OCI-LY7 (cell line): ENCODE measurements at regions not wholly inside any gene's neighbourhood (a gene's known extent, or its start where the extent isn't known, plus 50 kb on each side); places are given as distances from the start of the nearest gene placed in this dataset.

Source experiments
- BruUV-seq: library from RNA; stranded (reverse); fragments of 400-500 nt; replicated peaks from 2 replicates; lab custom pipeline; 2021; lab: Mats Ljungman, UMichigan
- CTCF ChIA-PET: fragments of 300-600 bp; sonication (Branson Sonifier 250); formaldehyde crosslinking; loops from one replicate; lab custom pipeline; 2022; ENCODE audit warnings: antibody characterized with exemption; ENCODE audit not compliant: unreplicated experiment; lab: Charles Lee
- POLR2A ChIA-PET: fragments of 300-600 bp; sonication (Branson Sonifier 250); formaldehyde crosslinking; loops from one replicate; lab custom pipeline; 2022; ENCODE audit warnings: antibody characterized with exemption; lab: Charles Lee
- DNase-seq: peaks from one replicate; pipeline ENCODE4 v3.0.0-alpha.2; 2015; ENCODE audit warnings: low spot score
- H2AFZ ChIP-seq: fragments of 200-600 bp; sonication (generic), shearing (Covaris generic); 2 replicates; pipeline ENCODE4 v1.6.1; 2014; ENCODE audit warnings: mild to moderate bottlenecking, antibody characterized with exemption, low read length, moderate library complexity
- H3K27ac ChIP-seq: fragments of 200-600 bp; sonication (generic); 2 replicates; pipeline ENCODE4 v1.5.1; 2014; ENCODE audit warnings: mixed run types, low read depth, mild to moderate bottlenecking, moderate library complexity, low read length, inconsistent platforms; ENCODE audit not compliant: poor library complexity, severe bottlenecking
- H3K36me3 ChIP-seq: fragments of 200-600 bp; sonication (generic); 2 replicates; pipeline ENCODE4 v1.6.1; 2014; ENCODE audit warnings: mild to moderate bottlenecking, antibody characterized with exemption, low read length, moderate library complexity, mixed read lengths; ENCODE audit not compliant: insufficient read depth
- H3K4me1 ChIP-seq: fragments of 200-600 bp; sonication (generic); 2 replicates; pipeline ENCODE4 v1.5.1; 2014; ENCODE audit warnings: mild to moderate bottlenecking, low read length; ENCODE audit not compliant: insufficient read depth, poor library complexity, severe bottlenecking
- H3K4me2 ChIP-seq: fragments of 200-600 bp; sonication (generic); 2 replicates; pipeline ENCODE4 v1.6.1; 2014; ENCODE audit warnings: mild to moderate bottlenecking, low read length
- H3K4me3 ChIP-seq: fragments of 200-600 bp; sonication (generic); 2 replicates; pipeline ENCODE4 v1.5.1; 2014; ENCODE audit warnings: mild to moderate bottlenecking, low read depth, low read length; ENCODE audit not compliant: poor library complexity, severe bottlenecking
- H3K79me2 ChIP-seq: fragments of 200-600 bp; sonication (generic); 2 replicates; pipeline ENCODE4 v1.6.1; 2016; ENCODE audit warnings: low read depth, mild to moderate bottlenecking, low read length, moderate library complexity, mixed read lengths; ENCODE audit not compliant: insufficient read depth
- H3K9me2 ChIP-seq: fragments of 200-600 bp; sonication (generic); 2 replicates; pipeline ENCODE4 v1.6.1; 2016; ENCODE audit warnings: mild to moderate bottlenecking, low read length, mixed read lengths; ENCODE audit not compliant: insufficient read depth
- H3K9me3 ChIP-seq: fragments of 200-600 bp; sonication (generic); 2 replicates; pipeline ENCODE4 v1.6.1; 2014; ENCODE audit warnings: mild to moderate bottlenecking, mixed run types, low read length, mixed read lengths
- H4K20me1 ChIP-seq: fragments of 200-600 bp; sonication (generic); 2 replicates; pipeline ENCODE4 v1.6.1; 2014; ENCODE audit warnings: mild to moderate bottlenecking, antibody characterized with exemption, low read length, moderate library complexity, mixed read lengths; ENCODE audit not compliant: insufficient read depth
- EZH2phosphoT487 ChIP-seq: fragments of 200-600 bp; sonication (generic); IDR thresholded peaks from 2 replicates; pipeline ENCODE4 v1.6.1; 2018; ENCODE audit warnings: low read depth, borderline replicate concordance, mild to moderate bottlenecking, mixed run types, antibody characterized with exemption, low read length, moderate library complexity, mixed read lengths
- intact Hi-C: fragments of 100-400 bp; cut with micrococcal nuclease; formaldehyde crosslinking; loops from one replicate; pipeline ENCODE4 v1.10.0; 2022; ENCODE audit not compliant: unreplicated experiment
- TF ChIP-seq, protein P1 (sequence below): fragments of 200-600 bp; sonication (generic); conservative IDR thresholded peaks from 2 replicates; pipeline ENCODE4 v1.5.1; 2014; ENCODE audit warnings: mild to moderate bottlenecking, antibody characterized with exemption, low read length, moderate library complexity, mixed read lengths

DNA sequence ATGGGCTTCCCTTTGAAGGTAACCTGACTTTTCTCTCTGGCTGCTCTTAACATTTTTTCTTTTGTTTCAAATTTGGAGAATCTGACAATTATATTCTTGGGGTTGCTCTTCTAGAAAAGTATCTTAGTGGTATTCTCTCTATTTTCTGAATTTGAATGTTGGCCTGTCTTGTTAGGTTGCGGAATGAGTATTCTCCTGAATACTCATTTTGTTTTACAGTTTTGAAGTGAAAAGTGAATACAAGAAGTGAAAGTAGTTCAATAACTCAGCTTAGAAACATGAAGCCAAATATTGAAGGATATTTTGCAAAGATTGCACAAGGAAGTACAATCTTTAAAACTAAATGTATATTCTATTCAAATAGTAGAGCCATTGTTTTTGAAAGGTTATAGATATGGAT is 120.2 kb upstream of the MAP3K4 start:
- H3K4me1 ChIP-seq = no peaks in the 10 kb centered on the region
- H3K9me3 ChIP-seq = no peaks in the 10 kb centered on the region
- no TSS peak for BruUV-seq
- no peak for DNase-seq
- ChIA-PET POLR2A (interaction anchor here (0.6 kb wide), 1 partner anchor 66 kb away, joined by 3 read pairs; no protein-coding TSS in a partner anchor), CTCF (no interaction called here)
- H3K9me2 ChIP-seq = no peaks in the 10 kb centered on the region
- H3K4me2 ChIP-seq = no peak overlapping the region
- no peak overlapping the region for H3K27ac ChIP-seq
- intact Hi-C loops = no loop called here
- H2AFZ ChIP-seq = no peak overlapping the region
- H4K20me1 ChIP-seq = no peaks in the 10 kb centered on the region
- H3K79me2 ChIP-seq = no peaks in the 10 kb centered on the region
- no peak overlapping the region for H3K4me3 ChIP-seq
- H3K36me3 ChIP-seq = no peaks in the 10 kb centered on the region
- TF ChIP-seq, protein P1, sequence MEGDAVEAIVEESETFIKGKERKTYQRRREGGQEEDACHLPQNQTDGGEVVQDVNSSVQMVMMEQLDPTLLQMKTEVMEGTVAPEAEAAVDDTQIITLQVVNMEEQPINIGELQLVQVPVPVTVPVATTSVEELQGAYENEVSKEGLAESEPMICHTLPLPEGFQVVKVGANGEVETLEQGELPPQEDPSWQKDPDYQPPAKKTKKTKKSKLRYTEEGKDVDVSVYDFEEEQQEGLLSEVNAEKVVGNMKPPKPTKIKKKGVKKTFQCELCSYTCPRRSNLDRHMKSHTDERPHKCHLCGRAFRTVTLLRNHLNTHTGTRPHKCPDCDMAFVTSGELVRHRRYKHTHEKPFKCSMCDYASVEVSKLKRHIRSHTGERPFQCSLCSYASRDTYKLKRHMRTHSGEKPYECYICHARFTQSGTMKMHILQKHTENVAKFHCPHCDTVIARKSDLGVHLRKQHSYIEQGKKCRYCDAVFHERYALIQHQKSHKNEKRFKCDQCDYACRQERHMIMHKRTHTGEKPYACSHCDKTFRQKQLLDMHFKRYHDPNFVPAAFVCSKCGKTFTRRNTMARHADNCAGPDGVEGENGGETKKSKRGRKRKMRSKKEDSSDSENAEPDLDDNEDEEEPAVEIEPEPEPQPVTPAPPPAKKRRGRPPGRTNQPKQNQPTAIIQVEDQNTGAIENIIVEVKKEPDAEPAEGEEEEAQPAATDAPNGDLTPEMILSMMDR = no peak

DNA sequence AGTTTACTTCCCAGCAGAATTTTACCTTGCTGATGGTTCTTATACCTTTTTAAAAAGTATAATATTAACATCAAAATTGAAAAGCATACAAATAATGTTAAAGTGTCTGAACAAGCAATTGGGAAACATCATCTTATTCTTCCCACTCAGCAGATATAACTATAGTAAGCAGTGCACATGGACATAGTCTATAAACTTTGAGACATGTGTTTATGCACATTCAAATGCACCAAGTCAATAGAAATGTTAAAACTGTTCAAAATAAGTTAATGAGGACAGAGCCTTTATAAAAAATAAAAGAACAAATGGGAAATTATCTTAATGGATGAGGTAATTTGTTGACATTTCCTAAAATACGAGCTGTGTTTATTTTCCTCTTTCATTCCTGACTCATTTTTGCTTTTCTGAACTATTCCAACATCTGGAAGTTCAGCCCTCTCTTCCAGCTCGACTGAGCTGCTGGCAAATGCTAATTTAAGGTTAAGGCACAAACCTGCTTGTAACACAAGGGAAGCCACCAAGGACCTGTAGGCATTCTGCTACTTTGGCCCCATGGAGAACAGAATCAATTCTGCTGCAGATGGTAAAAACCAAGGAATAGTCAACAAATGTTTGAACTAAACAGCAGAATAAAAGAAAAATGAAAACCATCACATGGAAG is 110.3 kb upstream of the MAP3K4 start:
- Histone ChIP-seq H3K4me1 (no peaks in the 10 kb centered on the region), H3K79me2 (no peaks in the 10 kb centered on the region), H2AFZ (no peak overlapping the region), H3K9me2 (no peaks in the 10 kb centered on the region), H3K4me3 (no peak overlapping the region), H3K36me3 (no peaks in the 10 kb centered on the region), H3K4me2 (no peak overlapping the region), H3K27ac (no peak overlapping the region), H3K9me3 (no peaks in the 10 kb centered on the region), H4K20me1 (no peaks in the 10 kb centered on the region)
- BruUV-seq = no TSS peak
- intact Hi-C loops = no loop called here
- no peak for DNase-seq
- TF ChIP-seq EZH2phosphoT487 = no peak
- TF ChIP-seq, protein P1 = no peak
- ChIA-PET POLR2A (no interaction called here), CTCF (no interaction called here)

DNA sequence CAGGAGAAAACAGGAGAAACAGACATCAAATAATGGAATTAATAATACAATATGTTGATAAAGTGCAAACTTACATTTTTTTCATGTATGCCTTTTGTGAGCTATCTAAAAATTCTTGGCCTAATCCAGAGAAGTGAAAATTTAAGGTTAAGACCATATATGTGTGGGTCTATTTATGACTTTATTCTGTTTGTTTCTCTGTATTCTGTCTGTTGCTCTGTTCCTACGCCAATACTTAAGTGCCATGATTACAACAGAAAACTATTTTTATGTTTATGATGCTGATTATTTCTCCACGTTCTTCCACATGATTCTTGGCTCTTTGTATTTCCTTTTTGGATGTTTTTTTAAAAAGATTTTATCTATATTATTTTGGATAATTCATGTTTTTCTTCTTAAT is 109.6 kb upstream of the MAP3K4 start:
- POLR2A ChIA-PET = no interaction called here

More for the DNA sequence above, 109.6 kb upstream of the MAP3K4 start:
- TF ChIP-seq, protein P1 = no peak
- TF ChIP-seq EZH2phosphoT487 = no peak
- Histone ChIP-seq H3K9me3 (no peaks in the 10 kb centered on the region), H2AFZ (no peak overlapping the region), H3K4me1 (no peaks in the 10 kb centered on the region), H3K27ac (no peak overlapping the region), H4K20me1 (no peaks in the 10 kb centered on the region), H3K36me3 (no peaks in the 10 kb centered on the region), H3K9me2 (no peaks in the 10 kb centered on the region), H3K4me3 (no peak overlapping the region), H3K4me2 (no peak overlapping the region), H3K79me2 (no peaks in the 10 kb centered on the region)
- CTCF ChIA-PET = no interaction called here
- no peak for DNase-seq
- no TSS peak for BruUV-seq
- intact Hi-C loops = no loop called here
